ENCODE measurements at regions not wholly inside any gene's neighbourhood (a gene's known extent, or its start where the extent isn't known, plus 50 kb on each side); places are given as distances from the start of the nearest gene placed in this dataset.

GRCh38 chr4:103895876-103896465 lies 176.2 kb upstream of the TACR3 start:
- TF ChIP-seq CTCF (IDR thresholded peaks at IDR 0.05) (no peak), POLR2A (IDR thresholded peaks at IDR 0.05) (no peak)
- H3K4me3 ChIP-seq = no peak overlapping the region
- no peaks in the 10 kb centered on the region for H3K36me3 ChIP-seq
- no peaks in the 10 kb centered on the region for H3K27me3 ChIP-seq
- H3K4me1 ChIP-seq = no peaks in the 10 kb centered on the region
- no peak overlapping the region for H3K27ac ChIP-seq
- no peak for DNase-seq
- no peaks in the 10 kb centered on the region for H3K9me3 ChIP-seq

GRCh38 chr4:103892586-103892985 lies 172.8 kb upstream of the TACR3 start:
- no peak for DNase-seq
- H3K9me3 ChIP-seq = no peaks in the 10 kb centered on the region
- TF ChIP-seq POLR2A (IDR thresholded peaks at IDR 0.05) (no peak), CTCF (IDR thresholded peaks at IDR 0.05) (no peak)

GRCh38 chr4:103887191-103887590 lies 167.4 kb upstream of the TACR3 start:
- no peaks in the 10 kb centered on the region for H3K27me3 ChIP-seq
- no peak for DNase-seq
- H3K9me3 ChIP-seq = no peaks in the 10 kb centered on the region
- no peak overlapping the region for H3K4me3 ChIP-seq
- no peak overlapping the region for H3K27ac ChIP-seq
- H3K4me1 ChIP-seq = no peaks in the 10 kb centered on the region
- H3K36me3 ChIP-seq = no peaks in the 10 kb centered on the region
- TF ChIP-seq POLR2A (IDR thresholded peaks at IDR 0.05) = no peak
- no peak for TF ChIP-seq CTCF (IDR thresholded peaks at IDR 0.05)

More at GRCh38 chr4:103892586-103892985, 172.8 kb upstream of the TACR3 start:
- H3K27ac ChIP-seq = no peak overlapping the region
- H3K27me3 ChIP-seq = no peaks in the 10 kb centered on the region
- H3K4me3 ChIP-seq = no peak overlapping the region
- H3K4me1 ChIP-seq = no peaks in the 10 kb centered on the region
- no peaks in the 10 kb centered on the region for H3K36me3 ChIP-seq

- H3K9me3 ChIP-seq = no peaks in the 10 kb centered on the region
- no peak overlapping the region for H3K27ac ChIP-seq
- DNase-seq = no peak
- no peaks in the 10 kb centered on the region for H3K27me3 ChIP-seq
- TF ChIP-seq POLR2A (IDR thresholded peaks at IDR 0.05) = no peak
- TF ChIP-seq CTCF (IDR thresholded peaks at IDR 0.05) = no peak
- H3K4me3 ChIP-seq = no peak overlapping the region
- no peaks in the 10 kb centered on the region for H3K36me3 ChIP-seq
- H3K4me1 ChIP-seq = no peaks in the 10 kb centered on the region
These were observed 165.4 kb upstream of the TACR3 start for GRCh38 chr4:103885152-103885551.

GRCh38 chr4:103867311-103867710 lies 147.5 kb upstream of the TACR3 start:
- no peaks in the 10 kb centered on the region for H3K4me1 ChIP-seq
- no peaks in the 10 kb centered on the region for H3K27me3 ChIP-seq
- no peak for DNase-seq
- H3K36me3 ChIP-seq = no peaks in the 10 kb centered on the region
- no peak overlapping the region for H3K4me3 ChIP-seq
- no peaks in the 10 kb centered on the region for H3K9me3 ChIP-seq
- no peak overlapping the region for H3K27ac ChIP-seq
- TF ChIP-seq POLR2A (IDR thresholded peaks at IDR 0.05) (no peak), CTCF (IDR thresholded peaks at IDR 0.05) (no peak)

- no peak overlapping the region for H3K4me3 ChIP-seq
These were observed 133.8 kb upstream of the TACR3 start for GRCh38 chr4:103853627-103854026.

More at GRCh38 chr4:103853627-103854026, 133.8 kb upstream of the TACR3 start:
- DNase-seq = no peak
- H3K9me3 ChIP-seq = no peaks in the 10 kb centered on the region
- no peaks in the 10 kb centered on the region for H3K27me3 ChIP-seq
- no peak overlapping the region for H3K27ac ChIP-seq
- H3K4me1 ChIP-seq = no peaks in the 10 kb centered on the region
- TF ChIP-seq POLR2A (IDR thresholded peaks at IDR 0.05) (no peak), CTCF (IDR thresholded peaks at IDR 0.05) (no peak)
- no peaks in the 10 kb centered on the region for H3K36me3 ChIP-seq

Data from Peyer's patch (tissue), 4 donors.